ENCODE measurements at regions not wholly inside any gene's neighbourhood (a gene's known extent, or its start where the extent isn't known, plus 50 kb on each side); places are given as distances from the start of the nearest gene placed in this dataset.

DNA sequence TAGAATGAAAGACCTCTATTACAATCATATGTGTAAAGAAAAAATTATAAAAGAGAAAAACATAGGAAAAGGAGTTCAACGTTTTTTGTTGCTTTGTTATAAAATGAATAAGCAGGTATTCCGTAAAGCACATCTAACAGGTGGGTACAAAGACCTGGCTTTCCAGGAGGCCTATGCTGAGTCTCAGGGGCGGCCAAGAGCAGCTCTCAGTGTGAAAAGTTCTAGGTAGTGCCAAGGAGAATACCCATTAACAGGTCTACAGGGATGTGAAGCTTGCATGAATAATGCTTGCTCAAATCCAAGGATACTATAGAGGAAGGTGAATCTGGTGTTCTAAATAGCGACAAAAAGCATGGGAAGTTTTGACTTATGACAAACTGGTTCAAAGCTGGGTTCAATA is 944.4 kb downstream of the PDHA2 start:
- TF ChIP-seq, protein P1, sequence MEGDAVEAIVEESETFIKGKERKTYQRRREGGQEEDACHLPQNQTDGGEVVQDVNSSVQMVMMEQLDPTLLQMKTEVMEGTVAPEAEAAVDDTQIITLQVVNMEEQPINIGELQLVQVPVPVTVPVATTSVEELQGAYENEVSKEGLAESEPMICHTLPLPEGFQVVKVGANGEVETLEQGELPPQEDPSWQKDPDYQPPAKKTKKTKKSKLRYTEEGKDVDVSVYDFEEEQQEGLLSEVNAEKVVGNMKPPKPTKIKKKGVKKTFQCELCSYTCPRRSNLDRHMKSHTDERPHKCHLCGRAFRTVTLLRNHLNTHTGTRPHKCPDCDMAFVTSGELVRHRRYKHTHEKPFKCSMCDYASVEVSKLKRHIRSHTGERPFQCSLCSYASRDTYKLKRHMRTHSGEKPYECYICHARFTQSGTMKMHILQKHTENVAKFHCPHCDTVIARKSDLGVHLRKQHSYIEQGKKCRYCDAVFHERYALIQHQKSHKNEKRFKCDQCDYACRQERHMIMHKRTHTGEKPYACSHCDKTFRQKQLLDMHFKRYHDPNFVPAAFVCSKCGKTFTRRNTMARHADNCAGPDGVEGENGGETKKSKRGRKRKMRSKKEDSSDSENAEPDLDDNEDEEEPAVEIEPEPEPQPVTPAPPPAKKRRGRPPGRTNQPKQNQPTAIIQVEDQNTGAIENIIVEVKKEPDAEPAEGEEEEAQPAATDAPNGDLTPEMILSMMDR (IDR thresholded peaks at IDR 0.05 in 2 of 3, conservative IDR thresholded peaks at IDR 0.05 in 1 of 3; ENCODE audit: borderline replicate concordance in 1 of 3, insufficient read depth in 1 of 3, low read depth in 2 of 3, low read length in 2 of 3) = no peak
- TF ChIP-seq POLR2A (IDR thresholded peaks at IDR 0.05; ENCODE audit: borderline replicate concordance, extremely low read depth, insufficient read depth, insufficient read length) = no peak
- TF ChIP-seq, protein P2, sequence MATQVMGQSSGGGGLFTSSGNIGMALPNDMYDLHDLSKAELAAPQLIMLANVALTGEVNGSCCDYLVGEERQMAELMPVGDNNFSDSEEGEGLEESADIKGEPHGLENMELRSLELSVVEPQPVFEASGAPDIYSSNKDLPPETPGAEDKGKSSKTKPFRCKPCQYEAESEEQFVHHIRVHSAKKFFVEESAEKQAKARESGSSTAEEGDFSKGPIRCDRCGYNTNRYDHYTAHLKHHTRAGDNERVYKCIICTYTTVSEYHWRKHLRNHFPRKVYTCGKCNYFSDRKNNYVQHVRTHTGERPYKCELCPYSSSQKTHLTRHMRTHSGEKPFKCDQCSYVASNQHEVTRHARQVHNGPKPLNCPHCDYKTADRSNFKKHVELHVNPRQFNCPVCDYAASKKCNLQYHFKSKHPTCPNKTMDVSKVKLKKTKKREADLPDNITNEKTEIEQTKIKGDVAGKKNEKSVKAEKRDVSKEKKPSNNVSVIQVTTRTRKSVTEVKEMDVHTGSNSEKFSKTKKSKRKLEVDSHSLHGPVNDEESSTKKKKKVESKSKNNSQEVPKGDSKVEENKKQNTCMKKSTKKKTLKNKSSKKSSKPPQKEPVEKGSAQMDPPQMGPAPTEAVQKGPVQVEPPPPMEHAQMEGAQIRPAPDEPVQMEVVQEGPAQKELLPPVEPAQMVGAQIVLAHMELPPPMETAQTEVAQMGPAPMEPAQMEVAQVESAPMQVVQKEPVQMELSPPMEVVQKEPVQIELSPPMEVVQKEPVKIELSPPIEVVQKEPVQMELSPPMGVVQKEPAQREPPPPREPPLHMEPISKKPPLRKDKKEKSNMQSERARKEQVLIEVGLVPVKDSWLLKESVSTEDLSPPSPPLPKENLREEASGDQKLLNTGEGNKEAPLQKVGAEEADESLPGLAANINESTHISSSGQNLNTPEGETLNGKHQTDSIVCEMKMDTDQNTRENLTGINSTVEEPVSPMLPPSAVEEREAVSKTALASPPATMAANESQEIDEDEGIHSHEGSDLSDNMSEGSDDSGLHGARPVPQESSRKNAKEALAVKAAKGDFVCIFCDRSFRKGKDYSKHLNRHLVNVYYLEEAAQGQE (IDR thresholded peaks at IDR 0.05; ENCODE audit: low read depth) = no peak
- no peak for TF ChIP-seq SP1 (IDR thresholded peaks at IDR 0.05; ENCODE audit: low read depth)
- no peak for TF ChIP-seq EZH2 (IDR thresholded peaks at IDR 0.05)
- TF ChIP-seq TCF7L2 (IDR thresholded peaks at IDR 0.05; ENCODE audit: borderline replicate concordance, extremely low read depth, insufficient read depth, insufficient read length) = no peak
- TF ChIP-seq, protein P3, sequence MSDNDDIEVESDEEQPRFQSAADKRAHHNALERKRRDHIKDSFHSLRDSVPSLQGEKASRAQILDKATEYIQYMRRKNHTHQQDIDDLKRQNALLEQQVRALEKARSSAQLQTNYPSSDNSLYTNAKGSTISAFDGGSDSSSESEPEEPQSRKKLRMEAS (IDR thresholded peaks at IDR 0.05) = no peak
- TF ChIP-seq CBX3 (IDR thresholded peaks at IDR 0.05; ENCODE audit: low read depth) = no peak
- TF ChIP-seq, protein P4, sequence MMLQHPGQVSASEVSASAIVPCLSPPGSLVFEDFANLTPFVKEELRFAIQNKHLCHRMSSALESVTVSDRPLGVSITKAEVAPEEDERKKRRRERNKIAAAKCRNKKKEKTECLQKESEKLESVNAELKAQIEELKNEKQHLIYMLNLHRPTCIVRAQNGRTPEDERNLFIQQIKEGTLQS (IDR thresholded peaks at IDR 0.05) = no peak
- no peak for TF ChIP-seq CEBPB (IDR thresholded peaks at IDR 0.05; ENCODE audit: low read depth)
- TF ChIP-seq POLR2AphosphoS5 (IDR thresholded peaks at IDR 0.05; ENCODE audit: low read depth, low read length) = no peak
- TF ChIP-seq SIN3A (IDR thresholded peaks at IDR 0.05; ENCODE audit: low read depth) = no peak
